ENCODE measurements at regions not wholly inside any gene's neighbourhood (a gene's known extent, or its start where the extent isn't known, plus 50 kb on each side); places are given as distances from the start of the nearest gene placed in this dataset.

- DNase-seq: no peak
Observed at GRCh38 chr4:24279469-24279868, 304.9 kb downstream of the DHX15 start.

- no peak for DNase-seq
Observed at GRCh38 chr4:24278693-24279092, 305.7 kb downstream of the DHX15 start.

- DNase-seq: no peak
Observed at GRCh38 chr4:24274381-24274941, 309.9 kb downstream of the DHX15 start.

GRCh38 chr4:24273136-24273535 lies 311.2 kb downstream of the DHX15 start:
- DNase-seq: no peak

- no peak for DNase-seq
Observed at GRCh38 chr4:24266951-24267722, 317.2 kb downstream of the DHX15 start.

GRCh38 chr4:24265989-24266388 lies 318.4 kb downstream of the DHX15 start:
- DNase-seq: no peak

GRCh38 chr4:24262616-24263015 lies 321.7 kb downstream of the DHX15 start:
- no peak for DNase-seq

DNA sequence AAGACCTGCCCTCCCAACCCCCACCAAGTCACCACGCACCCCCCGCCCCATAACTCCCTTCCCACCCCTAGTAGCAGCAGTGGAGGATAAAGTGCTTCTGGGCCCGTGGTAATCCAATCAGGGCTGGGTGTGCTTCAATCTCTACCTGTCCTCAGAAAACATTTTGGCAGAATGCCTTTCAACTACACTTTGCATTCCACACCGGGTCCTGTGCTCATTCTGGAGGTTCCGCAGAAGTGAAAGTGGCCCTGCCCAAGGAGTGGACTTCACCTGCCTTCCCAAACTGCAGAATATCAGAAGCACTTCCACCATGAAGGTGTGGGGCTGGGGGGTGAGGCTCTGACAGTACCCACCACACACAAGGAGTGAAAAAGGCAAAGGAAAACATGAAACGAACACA lies 322.3 kb downstream of the DHX15 start:
- DNase-seq: no peak

- DNase-seq: no peak
Observed at GRCh38 chr4:24260923-24261564, 323.3 kb downstream of the DHX15 start.

GRCh38 chr4:24260133-24260715 lies 324.1 kb downstream of the DHX15 start:
- DNase-seq: no peak

DNA sequence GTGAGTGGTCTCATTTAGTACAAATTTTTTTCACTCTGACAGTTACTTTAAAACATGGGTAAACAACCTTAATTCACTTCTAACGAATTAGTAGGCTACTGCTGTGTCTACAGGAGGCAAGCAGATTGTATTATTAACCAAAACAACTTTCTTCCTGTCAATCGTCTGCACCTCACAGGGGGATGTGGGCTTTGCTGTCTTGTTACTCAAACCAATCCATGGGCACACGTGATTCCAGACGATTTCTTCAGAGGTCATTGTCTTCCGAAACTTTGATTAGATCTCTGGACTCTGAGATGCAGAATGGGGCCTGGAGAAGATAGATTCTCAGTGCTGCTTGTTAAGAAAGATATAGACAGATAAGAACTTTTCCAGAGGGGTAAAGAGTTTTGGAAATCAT lies 327.8 kb downstream of the DHX15 start:
- DNase-seq: no peak

DNA sequence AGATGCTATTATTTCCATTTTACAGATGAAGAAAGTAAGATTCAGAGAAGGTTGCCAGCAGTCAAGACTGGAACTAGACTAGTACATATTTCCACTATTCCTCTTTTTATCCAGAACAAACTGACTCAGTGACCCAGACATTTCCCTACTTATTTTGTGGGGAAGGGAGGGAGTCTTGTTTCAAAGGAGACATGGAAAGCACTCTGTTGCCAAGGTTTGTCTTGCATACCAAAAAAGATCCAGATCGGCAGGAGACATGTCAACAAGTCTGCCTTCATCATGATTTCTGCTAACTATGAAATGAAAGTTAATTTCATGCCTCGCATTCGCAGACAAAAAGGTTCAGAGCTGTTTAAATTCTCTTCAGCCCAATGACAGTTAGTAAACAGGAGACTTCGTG lies 328.3 kb downstream of the DHX15 start:
- no peak for DNase-seq

DNA sequence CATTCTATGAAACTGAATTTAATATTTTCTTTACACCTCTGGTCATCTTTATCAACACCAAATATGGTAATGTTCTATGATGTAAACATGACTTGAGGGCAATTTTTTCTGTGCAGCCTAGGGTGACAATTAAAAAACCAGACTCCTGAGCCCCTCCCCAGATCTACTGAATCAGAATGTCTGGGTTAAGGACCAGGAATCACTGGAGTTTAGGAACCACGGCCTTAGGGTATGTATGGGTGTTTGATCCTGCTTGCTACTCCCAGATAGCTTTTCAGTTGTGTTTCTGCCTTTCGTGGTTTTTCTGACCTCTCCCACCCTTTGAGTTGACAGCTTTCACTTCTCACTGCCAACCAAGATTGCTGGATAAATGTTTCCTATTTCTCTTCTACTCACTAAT lies 332.2 kb downstream of the DHX15 start:
- no peak for DNase-seq

DNA sequence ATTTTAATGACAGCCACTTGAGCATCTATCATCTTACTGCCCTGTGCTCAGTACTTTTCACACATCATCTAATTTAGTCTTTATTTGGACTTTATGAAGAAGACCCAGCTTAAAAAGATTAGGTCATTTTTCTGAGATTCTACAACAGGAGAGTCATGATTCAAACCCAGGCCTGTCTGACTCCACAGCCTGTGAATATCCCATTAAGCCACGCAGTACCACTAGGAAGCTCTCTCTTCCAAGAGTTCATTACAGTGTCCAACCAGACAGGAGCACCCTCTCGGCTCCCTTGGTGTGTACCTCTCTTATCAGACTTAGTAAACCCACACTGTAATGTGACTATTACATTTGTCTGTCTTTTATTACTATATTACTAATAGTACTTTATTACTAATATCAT lies 332.8 kb downstream of the DHX15 start:
- DNase-seq: no peak

GRCh38 chr4:24249972-24250371 lies 334.4 kb downstream of the DHX15 start:
- no peak for DNase-seq

GRCh38 chr4:24248674-24249630 lies 335.4 kb downstream of the DHX15 start:
- no peak for DNase-seq

- DNase-seq: no peak
Observed at GRCh38 chr4:24245491-24245820, 338.9 kb downstream of the DHX15 start.

DNA sequence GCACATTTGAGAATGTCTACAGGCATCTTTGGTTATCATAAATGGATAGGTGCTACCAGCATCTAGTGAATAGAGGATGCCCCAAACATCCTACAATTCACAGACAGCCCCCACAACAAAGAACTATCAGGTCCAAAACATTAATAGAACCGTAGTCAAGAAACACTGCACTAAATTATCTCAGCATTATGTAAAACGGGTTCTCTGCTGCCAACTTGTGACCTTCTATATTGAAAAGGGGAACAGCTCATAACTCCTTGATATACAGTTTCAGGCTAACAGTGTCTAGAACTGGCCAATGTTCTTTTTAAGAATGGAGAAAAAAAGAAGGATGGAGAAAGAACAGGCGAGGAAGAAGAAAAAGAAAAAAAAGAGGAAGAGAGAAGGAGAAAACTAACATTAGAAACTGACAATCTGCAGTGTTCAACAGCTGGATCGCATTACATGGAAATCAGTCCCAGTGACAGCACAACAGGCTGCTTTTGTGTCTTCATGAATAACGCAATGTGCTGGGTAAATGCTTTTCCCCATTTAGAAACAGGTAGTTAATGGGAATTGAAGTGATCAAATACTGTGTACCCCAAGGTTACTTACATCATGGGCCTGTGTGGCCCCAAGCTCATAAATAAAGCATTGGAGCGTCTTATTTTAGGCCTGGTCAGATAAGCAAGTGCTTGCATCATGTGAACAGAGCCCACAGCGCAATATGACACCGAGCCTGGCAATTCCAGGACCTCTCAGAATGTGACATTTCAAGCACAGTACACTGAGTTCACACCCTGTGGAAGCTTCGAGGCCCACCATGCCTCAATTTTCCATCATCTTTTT lies 339.5 kb downstream of the DHX15 start:
- DNase-seq: no peak

DNA sequence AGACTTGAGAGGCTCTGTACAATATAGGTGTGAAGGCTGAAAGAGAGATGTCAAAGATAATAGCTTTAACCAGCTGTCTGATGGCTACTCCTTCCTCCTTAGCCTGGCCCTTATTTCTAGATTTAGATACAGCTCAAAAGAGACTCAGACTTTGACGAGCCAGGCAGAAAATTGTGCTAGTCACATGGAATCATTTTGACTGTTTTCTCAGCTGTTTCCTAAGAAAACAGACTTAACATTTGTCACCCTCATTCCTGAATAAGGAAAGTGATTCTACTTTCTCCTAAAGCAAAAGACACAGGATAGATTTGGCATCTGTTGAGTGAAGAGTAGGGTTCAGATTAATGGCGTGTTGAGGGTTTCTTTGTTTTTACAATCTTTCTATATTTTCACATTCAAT lies 340.7 kb downstream of the DHX15 start:
- no peak for DNase-seq

DNA sequence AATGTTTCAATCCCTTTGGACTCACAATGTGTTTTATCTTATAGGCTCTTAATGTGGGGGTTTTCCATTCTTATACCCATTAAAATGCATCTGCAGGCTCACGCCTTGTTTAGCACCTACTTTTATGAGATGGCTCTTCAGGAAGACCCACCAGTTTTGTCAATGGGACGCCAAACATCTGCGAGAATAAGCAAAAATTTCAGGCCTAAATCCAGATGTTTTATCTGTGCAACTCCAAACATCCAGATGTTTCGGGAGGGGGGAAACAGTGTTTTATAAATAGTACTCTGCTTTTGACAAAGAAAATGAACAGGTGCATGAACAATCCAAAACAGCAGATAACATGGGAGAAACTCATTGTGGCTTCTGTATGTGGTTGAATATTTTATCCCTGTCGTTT lies 342.8 kb downstream of the DHX15 start:
- no peak for DNase-seq

DNA sequence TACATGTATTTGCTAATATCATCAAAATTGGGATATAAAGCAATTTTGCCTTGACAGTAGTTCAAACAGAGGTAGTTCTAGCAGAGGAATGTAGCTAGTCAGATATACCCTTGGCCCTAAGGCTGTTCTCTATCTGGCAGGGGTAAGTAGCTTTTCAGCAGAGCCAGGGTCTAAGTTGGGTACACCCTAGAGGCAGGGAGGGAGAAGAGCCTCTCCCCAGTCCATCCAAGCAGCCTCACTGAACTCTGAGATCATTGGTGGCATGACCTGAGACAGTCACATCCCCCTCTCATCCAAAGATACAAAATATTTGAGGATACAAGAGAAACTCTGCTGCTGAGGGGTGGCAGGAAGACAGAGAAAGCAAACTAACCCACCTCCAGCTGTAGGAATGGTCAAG lies 343.7 kb downstream of the DHX15 start:
- DNase-seq: no peak

DNA sequence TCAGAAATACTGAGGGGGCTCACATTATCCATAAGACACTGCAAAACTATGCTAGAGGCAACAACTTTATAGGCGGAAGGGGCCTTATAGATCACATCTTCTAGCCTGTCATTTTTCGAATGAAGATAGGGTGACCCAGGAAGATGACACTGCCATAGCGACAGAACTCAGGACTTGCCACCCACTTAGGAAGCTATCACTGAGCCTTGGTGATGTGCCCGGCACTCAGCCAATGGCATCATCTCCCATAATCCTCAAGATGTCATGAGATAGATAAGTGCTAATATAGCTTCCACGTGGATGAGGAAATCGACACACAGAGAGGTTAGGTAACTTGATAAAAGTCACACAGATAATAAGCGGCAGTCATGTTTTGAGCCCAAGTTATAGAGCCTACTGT lies 346.6 kb downstream of the DHX15 start:
- no peak for DNase-seq
